Left kidney (tissue), 1 donor: ENCODE measurements at regions not wholly inside any gene's neighbourhood (a gene's known extent, or its start where the extent isn't known, plus 50 kb on each side); places are given as distances from the start of the nearest gene placed in this dataset.

Experiments used
- DNase-seq: peaks from one replicate; pipeline ENCODE4 v3.0.0-alpha.2; 2013

DNA sequence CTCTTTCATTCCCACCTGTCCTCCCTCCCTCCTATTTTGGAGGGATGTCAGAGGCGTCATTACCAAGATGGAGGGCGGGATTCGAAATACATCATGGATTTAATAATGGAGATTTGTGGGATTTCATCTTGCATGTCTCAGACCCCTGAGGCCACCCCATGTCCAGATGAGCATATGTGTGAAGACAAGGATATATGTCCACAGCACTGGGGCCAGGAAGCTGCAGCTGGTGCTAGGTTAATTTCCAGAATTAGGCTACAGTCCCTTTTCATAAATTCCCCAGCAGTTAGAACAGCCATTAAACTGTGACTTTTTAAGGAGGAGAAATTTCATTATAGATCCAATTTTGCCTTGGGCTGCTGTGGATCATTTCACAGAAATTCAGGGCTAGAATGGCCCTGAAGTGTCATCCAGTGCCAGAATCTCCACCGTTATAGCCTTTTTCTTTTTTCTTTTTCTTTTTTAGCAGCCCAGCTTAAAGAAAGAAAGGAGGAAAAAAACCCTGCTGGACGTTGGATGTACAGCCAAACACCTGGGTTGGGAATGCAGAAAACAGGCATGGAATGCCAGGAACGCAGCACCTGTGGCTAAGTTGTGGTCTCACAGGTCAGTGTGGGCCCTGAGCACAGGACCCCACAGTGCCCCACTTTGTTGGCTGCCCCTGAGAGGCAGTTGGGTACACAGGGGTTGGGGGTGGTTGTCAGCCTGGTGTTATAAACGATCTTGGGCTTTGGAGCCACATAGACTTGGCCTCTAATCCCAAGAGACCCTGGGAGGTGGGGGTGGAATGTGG lies 50.2 kb upstream of the CXCL14 start:
- DNase-seq: no peak
